ENCODE measurements at regions not wholly inside any gene's neighbourhood (a gene's known extent, or its start where the extent isn't known, plus 50 kb on each side); places are given as distances from the start of the nearest gene placed in this dataset.

GRCh38 chr17:79341222-79341780 lies 266.7 kb downstream of the ENGASE start (continued):
- no peak for TF ChIP-seq E2F2 (CRISPR knock-in tag; IDR thresholded peaks at IDR 0.05; ENCODE audit: borderline replicate concordance)
- no peak for TF ChIP-seq NFE2 (CRISPR knock-in tag; IDR thresholded peaks at IDR 0.05)
- no peak for TF ChIP-seq ZNF275 (CRISPR knock-in tag; IDR thresholded peaks at IDR 0.05; ENCODE audit: borderline replicate concordance)

GRCh38 chr17:79340333-79341221 lies 266.0 kb downstream of the ENGASE start:
- DNase-seq (ENCODE audit: low spot score): no peak
- peaks cover 2 to 60% of the 10 kb centered on the region in 2 experiments; a peak in 4 of 5 replicates for H3K27me3 ChIP-seq (ENCODE audit: control insufficient read depth in 1 of 2, insufficient read depth in 2 of 2, low read length in 2 of 2)
- no peak for TF ChIP-seq GTF2F1 (IDR thresholded peaks at IDR 0.05; ENCODE audit: low read length)
- TF ChIP-seq NBN (conservative IDR thresholded peaks at IDR 0.05): no peak
- TF ChIP-seq MXD3 (CRISPR knock-in tag; IDR thresholded peaks at IDR 0.05): no peak
- no peak for TF ChIP-seq PLRG1 (conservative IDR thresholded peaks at IDR 0.05)
- TF ChIP-seq ZBTB2 (CRISPR knock-in tag; IDR thresholded peaks at IDR 0.05; ENCODE audit: low read depth): no peak
- TF ChIP-seq ATF3 (CRISPR knock-in tag; IDR thresholded peaks at IDR 0.05): no peak
- no peak for TF ChIP-seq ZNF335 (CRISPR knock-in tag; IDR thresholded peaks at IDR 0.05)
- TF ChIP-seq TEAD2 (CRISPR knock-in tag; IDR thresholded peaks at IDR 0.05): no peak
- no peak for TF ChIP-seq ZNF577 (CRISPR knock-in tag; IDR thresholded peaks at IDR 0.05; ENCODE audit: borderline replicate concordance, low read depth)
- no peak for TF ChIP-seq KLF12 (CRISPR knock-in tag; IDR thresholded peaks at IDR 0.05; ENCODE audit: borderline replicate concordance)
- TF ChIP-seq ZNF160 (CRISPR knock-in tag; IDR thresholded peaks at IDR 0.05): no peak
- TF ChIP-seq ZBTB42 (CRISPR knock-in tag; IDR thresholded peaks at IDR 0.05): no peak
- no peak for TF ChIP-seq CHD4 (IDR thresholded peaks at IDR 0.05; ENCODE audit: borderline replicate concordance, low read length)
- TF ChIP-seq IRF9 (CRISPR knock-in tag; IDR thresholded peaks at IDR 0.05; ENCODE audit: borderline replicate concordance): no peak

More at GRCh38 chr17:79340333-79341221, 266.0 kb downstream of the ENGASE start:
- Histone ChIP-seq H4K20me1 (ENCODE audit: insufficient read depth, low read length) (0 out of 2 replicates have a peak, but pooled peaks cover 2% of the 10 kb centered on the region), H3K36me3 (replicated peaks in 1 of 2; ENCODE audit: control insufficient read depth in 1 of 2, insufficient read depth in 2 of 2, low read length in 2 of 2) (no peaks in the 10 kb centered on the region), H3K4me3 (replicated peaks in 1 of 3; ENCODE audit: insufficient read depth in 1 of 3, low read depth in 2 of 3, low read length in 3 of 3) (no peak overlapping the region), H3K4me2 (ENCODE audit: low read depth, low read length) (no peak overlapping the region), H3K4me1 (ENCODE audit: insufficient read depth, low read length) (no peaks in the 10 kb centered on the region), H2AFZ (ENCODE audit: low read length) (no peak overlapping the region), H3K9me3 (ENCODE audit: low read length) (peaks cover 8% of the 10 kb centered on the region), H3K79me2 (ENCODE audit: insufficient read depth, low read length) (no peaks in the 10 kb centered on the region), H3K9ac (ENCODE audit: insufficient read depth, low read depth, low read length) (no peak overlapping the region), H3K27ac (ENCODE audit: extremely low read length, insufficient read depth, low read length) (no peak overlapping the region)
- no peak for FAIRE-seq
- CTCF ChIA-PET (ENCODE audit: low intra/inter-chr PET ratio, low total read pairs): no interaction called here
- intact Hi-C loops (cut with micrococcal nuclease; ENCODE audit: unreplicated experiment) (no loop called here), in situ Hi-C loops (cut with HindIII; ENCODE audit: extremely low pct_ligation_motif_present, low pct_unique_long_range_greater_than_20kb) (no loop called here)
- WGBS (ENCODE audit: low lambda C conversion rate): 18% methylated on average over 12 of the region's 12 CpGs
- BruUV-seq (replicated peaks): no TSS peak
- no peak for ATAC-seq
- POLR2A ChIA-PET: no interaction called here

Data from HepG2 (cell line).